Fibroblast of skin of back (primary cell): ENCODE measurements at regions not wholly inside any gene's neighbourhood (a gene's known extent, or its start where the extent isn't known, plus 50 kb on each side); places are given as distances from the start of the nearest gene placed in this dataset.
"Not testable (repeated sequence)": the region's sequence is repeated elsewhere in the genome, so short reads cannot be mapped to it uniquely, and the experiment has no call there.

Experiments
- DNase-seq: peaks from one replicate; pipeline ENCODE4 v3.0.0-alpha.2; 2013

- DNase-seq, result not testable (repeated sequence)
Observed at GRCh38 chr1:229931751-229932150, 135.3 kb upstream of the GALNT2 start.

GRCh38 chr1:229935157-229935556 is 131.9 kb upstream of the GALNT2 start:
- not testable (repeated sequence) for DNase-seq

GRCh38 chr1:229938551-229938950 is 128.5 kb upstream of the GALNT2 start:
- DNase-seq, result no peak

DNA sequence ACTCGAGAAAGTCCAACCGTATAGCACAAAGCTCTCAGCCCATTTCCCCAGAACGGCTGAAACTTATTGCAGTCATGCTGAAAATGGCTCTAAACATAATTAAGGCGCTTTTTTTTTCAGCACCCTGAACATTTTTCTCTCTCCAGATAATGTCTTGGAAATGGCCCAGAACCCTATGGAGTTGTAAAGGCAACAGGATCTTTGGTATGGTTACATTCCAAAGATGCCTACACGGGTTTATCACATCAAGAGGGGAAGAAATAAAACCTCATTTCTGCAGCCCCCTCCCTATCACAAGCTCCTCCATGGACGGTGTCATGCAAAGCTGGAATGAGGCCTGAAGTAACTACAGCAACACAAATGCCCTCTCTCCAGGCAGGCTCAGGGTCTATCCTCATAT is 126.4 kb upstream of the GALNT2 start:
- peak; percentile 95 for DNase-seq

DNA sequence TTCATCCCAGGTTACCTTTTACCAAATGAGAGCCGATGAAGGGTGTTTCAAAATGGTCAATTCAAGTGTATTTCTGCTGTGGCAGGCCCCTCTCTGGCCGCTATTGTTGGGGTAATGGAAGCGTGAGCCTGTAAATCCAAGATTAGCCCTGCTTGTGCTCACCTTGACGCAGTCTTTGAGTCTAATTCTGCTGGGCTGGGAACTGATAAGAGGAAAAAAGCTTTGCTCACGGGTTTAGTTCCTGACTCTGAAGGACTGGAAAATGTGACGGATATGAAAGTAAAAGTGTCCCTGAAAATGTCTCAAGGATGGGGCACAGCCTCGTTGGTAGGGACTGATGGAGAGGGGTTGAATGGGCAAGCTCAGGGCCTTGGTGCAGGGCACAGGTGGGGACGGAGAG is 125.9 kb upstream of the GALNT2 start:
- no peak for DNase-seq

DNA sequence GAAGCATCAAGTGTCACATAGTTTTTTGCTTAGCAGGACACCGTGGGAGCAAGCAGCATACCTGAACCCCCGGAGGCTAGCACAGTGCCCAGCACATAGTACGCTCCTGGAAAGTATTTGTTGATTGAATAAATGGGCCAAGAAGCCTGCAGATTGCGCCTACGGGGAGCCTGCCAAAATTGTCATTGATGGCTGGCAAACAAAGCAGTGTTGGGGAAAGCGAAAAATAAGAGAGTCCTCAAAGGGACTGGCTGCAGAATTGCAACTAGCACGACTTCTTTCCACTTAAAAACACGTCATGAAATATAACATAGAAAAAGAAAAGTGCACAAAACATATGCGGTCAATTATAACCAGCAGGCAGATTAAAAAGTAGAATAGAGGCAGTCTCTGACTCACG is 125.2 kb upstream of the GALNT2 start:
- DNase-seq, result no peak

GRCh38 chr1:229942501-229942900 is 124.5 kb upstream of the GALNT2 start:
- no peak for DNase-seq

- no peak for DNase-seq
Observed at GRCh38 chr1:229943148-229943714, 123.8 kb upstream of the GALNT2 start.

- no peak for DNase-seq
Observed at GRCh38 chr1:229943988-229944743, 122.9 kb upstream of the GALNT2 start.

DNA sequence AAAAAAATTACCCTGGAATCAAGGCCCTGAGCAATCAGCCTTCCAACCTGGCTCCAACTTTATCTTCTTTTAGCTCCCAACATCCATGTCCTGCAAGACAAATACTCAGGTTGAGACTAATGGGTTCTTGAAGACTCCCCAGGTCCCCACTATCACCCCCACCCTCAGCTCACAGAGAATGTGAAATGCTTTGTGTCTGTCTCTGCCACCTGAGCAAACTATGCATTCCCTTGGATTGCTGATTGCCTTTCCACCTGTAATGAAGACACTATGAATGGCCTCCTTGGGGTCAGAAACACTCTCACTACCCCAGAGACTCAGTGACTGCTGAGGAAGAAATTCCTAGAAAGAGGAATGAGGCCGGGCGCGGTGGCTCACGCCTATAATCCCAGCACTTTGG is 121.2 kb upstream of the GALNT2 start:
- DNase-seq, result no peak

DNA sequence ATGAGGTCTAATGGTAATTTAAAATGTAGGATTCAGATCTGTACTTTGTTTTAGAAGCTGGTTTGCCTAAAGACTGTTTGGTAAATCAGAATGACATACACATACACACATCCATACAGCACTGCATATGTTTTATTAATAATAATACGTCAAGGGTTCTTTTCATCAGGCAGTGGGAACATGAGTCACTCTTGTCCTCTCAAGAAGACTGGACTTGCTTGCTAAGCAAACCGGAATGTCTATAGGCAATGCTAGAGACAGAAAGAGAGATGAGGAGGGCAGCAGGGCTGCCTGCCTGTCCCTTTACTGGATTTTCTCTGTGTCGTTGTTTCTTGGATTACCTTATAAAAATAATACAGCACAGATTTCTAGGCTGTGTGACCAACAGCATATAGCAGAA is 119.1 kb upstream of the GALNT2 start:
- peak; percentile 82 for DNase-seq

- no peak for DNase-seq
Observed at GRCh38 chr1:229948438-229948837, 118.6 kb upstream of the GALNT2 start.

GRCh38 chr1:229949500-229949899 is 117.5 kb upstream of the GALNT2 start:
- DNase-seq, result no peak

- no peak for DNase-seq
Observed at GRCh38 chr1:229950020-229950419, 117.0 kb upstream of the GALNT2 start.

DNA sequence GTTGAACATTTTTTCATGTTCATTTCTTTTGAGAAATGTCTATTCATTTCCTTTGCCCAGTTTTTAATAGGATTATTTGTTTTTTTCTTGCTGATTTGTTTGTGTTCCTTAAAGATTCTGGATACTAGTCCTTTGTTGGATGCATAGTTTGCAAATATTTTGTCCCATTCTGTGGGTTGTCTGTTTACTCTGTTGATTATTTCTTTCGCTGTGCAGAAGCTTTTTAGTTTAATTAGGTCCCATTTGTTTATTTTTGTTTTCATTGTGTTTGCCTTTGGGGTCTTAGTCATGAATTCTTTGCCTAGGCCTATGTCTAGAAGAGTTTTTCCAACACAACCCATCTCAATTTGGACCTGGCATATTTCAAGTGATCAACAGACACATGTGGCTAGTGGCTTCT is 116.1 kb upstream of the GALNT2 start:
- no peak for DNase-seq

DNA sequence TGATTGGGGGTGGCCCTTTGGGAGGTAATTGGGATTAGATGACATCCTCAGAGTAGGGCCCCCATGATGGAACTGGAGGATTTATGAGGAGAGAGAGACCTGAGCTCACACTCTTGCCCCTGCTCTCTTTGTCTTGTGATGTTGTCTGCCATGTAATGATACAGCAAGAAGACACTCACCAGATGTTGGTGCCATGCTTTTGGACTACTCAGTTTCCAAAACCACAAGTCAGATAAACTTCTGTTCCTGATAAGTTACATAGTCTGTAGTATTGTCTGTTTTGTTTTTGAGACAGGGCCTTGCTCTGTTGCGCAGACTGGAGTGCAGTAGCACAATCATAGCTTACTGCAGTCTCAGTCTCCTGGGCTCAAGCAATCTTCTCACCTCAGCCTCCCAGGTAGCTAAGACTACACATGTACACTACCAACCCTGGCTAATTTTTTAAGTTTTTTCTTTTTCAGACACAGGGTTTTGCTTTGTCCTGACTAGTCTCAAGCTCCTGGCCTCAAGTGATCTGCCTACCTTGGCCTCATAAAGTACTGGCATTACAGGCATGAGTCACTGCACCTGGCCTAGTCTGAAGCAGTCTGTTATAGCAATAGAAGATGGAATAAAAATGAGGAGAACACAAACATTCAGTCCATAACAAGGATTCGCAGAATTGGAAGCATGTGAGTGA is 115.0 kb upstream of the GALNT2 start:
- DNase-seq, result no peak

GRCh38 chr1:229952670-229953520 is 114.1 kb upstream of the GALNT2 start:
- peak; percentile 49 for DNase-seq

- DNase-seq, result no peak
Observed at GRCh38 chr1:229953736-229954326, 113.2 kb upstream of the GALNT2 start.

DNA sequence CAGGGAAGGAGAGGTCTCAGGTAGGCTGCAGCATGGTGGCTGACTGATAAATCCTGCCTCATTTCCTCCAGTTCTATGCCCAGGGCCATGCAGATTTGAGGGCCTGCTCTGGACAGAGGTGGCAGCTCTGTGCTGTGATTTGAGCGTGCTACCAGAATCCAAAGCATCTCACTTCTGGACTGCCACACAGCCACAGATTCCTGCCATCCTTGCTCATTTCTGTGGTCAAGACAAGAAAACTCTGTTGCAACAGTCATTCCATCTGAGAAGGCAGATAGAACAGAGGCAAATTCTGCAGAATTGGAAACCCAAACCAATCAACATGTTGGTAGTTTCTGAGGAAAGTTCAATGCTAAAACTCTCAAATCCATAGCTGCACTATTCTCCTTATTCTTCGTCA is 102.8 kb upstream of the GALNT2 start:
- no peak for DNase-seq

DNA sequence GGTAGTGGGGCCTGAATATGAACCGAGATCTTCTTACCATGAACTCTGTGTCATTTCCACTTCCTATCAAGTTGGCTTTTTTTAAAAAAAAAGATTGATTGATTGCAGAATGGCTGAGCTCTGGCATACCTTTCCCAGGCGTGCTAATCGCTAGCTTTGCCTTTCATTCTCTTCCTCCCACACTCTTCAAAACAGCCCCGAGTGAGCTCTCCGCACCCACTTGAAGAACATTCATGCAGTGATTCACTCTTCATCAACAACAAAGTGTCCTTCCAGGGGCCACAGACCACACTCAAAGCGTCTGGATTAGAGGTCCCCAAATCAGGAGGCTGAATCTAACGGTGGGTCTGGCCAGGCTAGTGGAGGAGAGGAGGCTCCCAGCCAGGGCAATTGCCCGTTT is 96.3 kb upstream of the GALNT2 start:
- DNase-seq, result no peak

DNA sequence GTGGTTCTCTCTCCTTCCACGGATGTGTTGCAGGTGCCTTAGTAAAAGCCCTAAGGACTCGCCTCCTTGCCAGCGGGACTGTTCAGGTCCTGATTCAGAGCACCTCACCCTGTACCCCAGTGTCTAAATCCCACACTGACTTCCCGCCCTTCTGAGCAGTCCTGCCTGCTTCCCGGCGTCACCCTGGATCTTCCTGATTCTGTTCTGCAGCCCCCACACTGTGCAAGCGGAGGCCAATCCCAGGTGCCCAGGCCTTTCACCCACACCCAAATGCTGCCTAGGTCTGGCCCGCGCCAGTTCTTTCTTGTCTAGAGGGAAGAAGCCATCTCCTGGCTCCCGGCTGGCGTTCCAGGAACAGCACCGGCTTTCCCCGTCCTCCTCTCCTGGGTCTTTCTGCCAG is 95.9 kb upstream of the GALNT2 start:
- no peak for DNase-seq

GRCh38 chr1:229972600-229973296 is 94.3 kb upstream of the GALNT2 start:
- DNase-seq, result no peak
